Gastrocnemius medialis (tissue), 4 donors: ENCODE measurements at regions not wholly inside any gene's neighbourhood (a gene's known extent, or its start where the extent isn't known, plus 50 kb on each side); places are given as distances from the start of the nearest gene placed in this dataset.

Experiments used
- CTCF ChIP-seq, 5 experiments: fragments of 450-650 bp in 3 of 5; fragments of 200-600 bp in 2 of 5; sonication (generic) in 2 of 5; IDR thresholded peaks in 4 of 5; conservative IDR thresholded peaks in 1 of 5; 1 replicate in 4 of 5; 2 replicates in 1 of 5; pipeline ENCODE4 v1.5.1; 2016 to 2019; ENCODE audit warnings: antibody characterized with exemption in 5 of 5, mild to moderate bottlenecking in 3 of 5, moderate library complexity in 3 of 5
- POLR2A ChIP-seq, 2 donors: fragments of 450-650 bp; IDR thresholded peaks; one replicate each; pipeline ENCODE4 v1.6.1; 2017; ENCODE audit warnings: antibody characterized with exemption in 2 of 2, mild to moderate bottlenecking in 2 of 2, moderate library complexity in 2 of 2

- TF ChIP-seq CTCF (IDR thresholded peaks at IDR 0.05 in 4 of 5, conservative IDR thresholded peaks at IDR 0.05 in 1 of 5) (no peak), POLR2A (IDR thresholded peaks at IDR 0.05) (no peak)
Observed at GRCh38 chr5:27769748-27770402, 731.5 kb upstream of the CDH9 start.
